IMR-90 (cell line): ENCODE measurements at regions not wholly inside any gene's neighbourhood (a gene's known extent, or its start where the extent isn't known, plus 50 kb on each side); places are given as distances from the start of the nearest gene placed in this dataset.

Experiments used
- ATAC-seq: fragments of 200-7000 bp; cut with Tn5 transposase; 2 replicates; pipeline ENCODE4 v1.9.1; 2020; ENCODE audit warnings: low read depth, mild to moderate bottlenecking, moderate library complexity
- BruUV-seq: library from RNA; stranded (reverse); fragments of 400-500 nt; replicated peaks from 2 replicates; lab custom pipeline; 2021; lab: Mats Ljungman, UMichigan
- CTCF ChIA-PET: fragments of 300-600 bp; formaldehyde crosslinking; extraction: SDS; loops from one replicate; lab custom pipeline; 2021; ENCODE audit warnings: antibody characterized with exemption; lab: Yijun Ruan, JAX
- POLR2A ChIA-PET: fragments of 300-600 bp; sonication (Branson Sonifier 250); formaldehyde crosslinking; loops from one replicate; lab custom pipeline; 2022; ENCODE audit warnings: antibody characterized with exemption; ENCODE audit not compliant: unreplicated experiment; lab: Charles Lee
- DNase-seq: peaks from one replicate; pipeline ENCODE4 v3.0.0; 2013
- H2AFZ ChIP-seq: replicated peaks from 2 replicates; pipeline ENCODE3; 2013; ENCODE audit warnings: low read length, mild to moderate bottlenecking; ENCODE audit not compliant: poor library complexity
- H2AK5ac ChIP-seq: 2 replicates; pipeline ENCODE4 v1.6.1; 2013; ENCODE audit warnings: low read depth, low read length, inconsistent platforms
- H2AK9ac ChIP-seq: replicated peaks from 2 replicates; pipeline ENCODE3; 2013; ENCODE audit warnings: mild to moderate bottlenecking, low read depth, low read length, moderate library complexity; ENCODE audit not compliant: poor library complexity
- H2BK120ac ChIP-seq: 2 replicates; pipeline ENCODE4 v1.6.1; 2013; ENCODE audit warnings: low read depth, low read length, inconsistent platforms
- H2BK15ac ChIP-seq: 3 replicates; pipeline ENCODE4 v1.6.1; 2013; ENCODE audit warnings: low read depth, low read length, inconsistent platforms
- H2BK20ac ChIP-seq: 2 replicates; pipeline ENCODE4 v1.6.1; 2013; ENCODE audit warnings: low read depth, mild to moderate bottlenecking, inconsistent platforms, low read length, moderate library complexity
- H2BK5ac ChIP-seq: 2 replicates; pipeline ENCODE4 v1.6.1; 2013; ENCODE audit warnings: mild to moderate bottlenecking, low read depth, low read length, inconsistent platforms; ENCODE audit not compliant: poor library complexity, severe bottlenecking
- H3K14ac ChIP-seq: replicated peaks from 2 replicates; pipeline ENCODE4 v1.6.1; 2013; ENCODE audit warnings: low read depth, low read length, inconsistent platforms
- H3K18ac ChIP-seq: 2 replicates; pipeline ENCODE4 v1.6.1; 2013; ENCODE audit warnings: low read depth, low read length, control low read depth
- H3K23ac ChIP-seq: 2 replicates; pipeline ENCODE4 v1.6.1; 2013; ENCODE audit warnings: low read depth, low read length, inconsistent platforms
- H3K27ac ChIP-seq: 2 replicates; pipeline ENCODE4 v1.5.1; 2013; ENCODE audit warnings: mild to moderate bottlenecking, control low read depth, low read length; ENCODE audit not compliant: insufficient read depth
- H3K27me3 ChIP-seq: 2 replicates; pipeline ENCODE4 v1.6.1; 2013; ENCODE audit warnings: low read length; ENCODE audit not compliant: control insufficient read depth, insufficient read depth
- H3K36me3 ChIP-seq: 2 replicates; pipeline ENCODE4 v1.6.1; 2013; ENCODE audit warnings: low read length, mixed read lengths; ENCODE audit not compliant: control insufficient read depth, insufficient read depth
- H3K4ac ChIP-seq: 2 replicates; pipeline ENCODE4 v1.6.1; 2013; ENCODE audit warnings: low read depth, low read length, inconsistent platforms
- H3K4me1 ChIP-seq: 2 replicates; pipeline ENCODE4 v1.6.1; 2013; ENCODE audit warnings: low read length, mixed read lengths; ENCODE audit not compliant: control insufficient read depth, insufficient read depth
- H3K4me2 ChIP-seq: 2 replicates; pipeline ENCODE4 v1.6.1; 2013; ENCODE audit warnings: low read depth, mild to moderate bottlenecking, control low read depth, low read length, moderate library complexity
- H3K4me3 ChIP-seq: 2 replicates; pipeline ENCODE4 v1.5.1; 2013; ENCODE audit warnings: low read depth, mild to moderate bottlenecking, control low read depth, low read length, moderate library complexity; ENCODE audit not compliant: insufficient read depth
- H3K56ac ChIP-seq: 2 replicates; pipeline ENCODE4 v1.6.1; 2013; ENCODE audit warnings: low read length, inconsistent platforms; ENCODE audit not compliant: insufficient read depth; ENCODE audit errors: extremely low read depth
- H3K79me1 ChIP-seq, 2 experiments: 2 replicates each; pipeline ENCODE4 v1.6.1; 2013; ENCODE audit warnings: low read length in 2 of 2, inconsistent platforms in 1 of 2, low read depth in 1 of 2
- H3K9ac ChIP-seq: 2 replicates; pipeline ENCODE4 v1.6.1; 2013; ENCODE audit warnings: low read depth, low read length, control low read depth
- H3K9me1 ChIP-seq: 2 replicates; pipeline ENCODE4 v1.6.1; 2013; ENCODE audit warnings: low read length, inconsistent platforms; ENCODE audit not compliant: insufficient read depth
- H3K9me3 ChIP-seq: 2 replicates; pipeline ENCODE4 v1.6.1; 2013; ENCODE audit warnings: low read length; ENCODE audit not compliant: control insufficient read depth, insufficient read depth
- H4K20me1 ChIP-seq: 2 replicates; pipeline ENCODE4 v1.6.1; 2013; ENCODE audit warnings: low read length, inconsistent platforms; ENCODE audit not compliant: insufficient read depth
- H4K5ac ChIP-seq: 2 replicates; pipeline ENCODE4 v1.6.1; 2013; ENCODE audit warnings: mild to moderate bottlenecking, low read depth, low read length, control low read depth
- H4K8ac ChIP-seq, 2 experiments: 2 replicates each; pipeline ENCODE4 v1.6.1; 2013; ENCODE audit warnings: low read depth in 2 of 2, low read length in 2 of 2, control low read depth in 1 of 2, inconsistent platforms in 1 of 2
- H4K91ac ChIP-seq: 2 replicates; pipeline ENCODE4 v1.6.1; 2013; ENCODE audit warnings: low read depth, low read length, inconsistent platforms; ENCODE audit not compliant: insufficient read depth
- BHLHE40 ChIP-seq: fragments of 150-350 bp; IDR thresholded peaks from 2 replicates; pipeline ENCODE4 v1.6.1; 2016; ENCODE audit warnings: mild to moderate bottlenecking, low read depth, low read length
- CEBPB ChIP-seq: IDR thresholded peaks from 2 replicates; pipeline ENCODE4 v1.6.1; 2012; ENCODE audit warnings: low read depth, low read length, improper control_type of control experiment
- CHD1 ChIP-seq: IDR thresholded peaks from 2 replicates; pipeline ENCODE4 v1.6.1; 2012; ENCODE audit warnings: low read depth, low read length, improper control_type of control experiment
- FOS ChIP-seq: fragments of 150-350 bp; IDR thresholded peaks from 2 replicates; pipeline ENCODE4 v1.6.1; 2016; ENCODE audit warnings: low read depth, low read length
- MAFK ChIP-seq: IDR thresholded peaks from 2 replicates; pipeline ENCODE4 v1.6.1; 2012; ENCODE audit warnings: low read depth, low read length, improper control_type of control experiment
- MAZ ChIP-seq: IDR thresholded peaks from 2 replicates; pipeline ENCODE4 v1.6.1; 2012; ENCODE audit warnings: low read depth, mild to moderate bottlenecking, low read length, improper control_type of control experiment, moderate library complexity, borderline replicate concordance
- MXI1 ChIP-seq: IDR thresholded peaks from 2 replicates; pipeline ENCODE4 v1.6.1; 2012; ENCODE audit warnings: low read depth, mild to moderate bottlenecking, low read length, moderate library complexity, borderline replicate concordance
- NFE2L2 ChIP-seq: fragments of 150-350 bp; IDR thresholded peaks from 2 replicates; pipeline ENCODE4 v1.6.1; 2016; ENCODE audit warnings: low read depth, mild to moderate bottlenecking, low read length
- POLR2A ChIP-seq: IDR thresholded peaks from 2 replicates; pipeline ENCODE4 v1.6.1; 2012; ENCODE audit warnings: mild to moderate bottlenecking, low read depth, low read length
- RAD21 ChIP-seq: IDR thresholded peaks from 2 replicates; pipeline ENCODE4 v1.6.1; 2012; ENCODE audit warnings: low read length, improper control_type of control experiment
- RCOR1 ChIP-seq: IDR thresholded peaks from 2 replicates; pipeline ENCODE4 v1.6.1; 2012; ENCODE audit warnings: mild to moderate bottlenecking, low read length, improper control_type of control experiment; ENCODE audit not compliant: insufficient replicate concordance
- RFX5 ChIP-seq: IDR thresholded peaks from 2 replicates; pipeline ENCODE4 v1.8.0; 2012; ENCODE audit warnings: low read depth, mild to moderate bottlenecking, low read length, moderate library complexity
- SMC3 ChIP-seq: fragments of 150-350 bp; IDR thresholded peaks from 2 replicates; pipeline ENCODE4 v1.6.1; 2016; ENCODE audit warnings: low read depth, mild to moderate bottlenecking, antibody characterized with exemption, low read length, moderate library complexity
- WGBS, 2 experiments: methylation state at CpG; one replicate each; pipeline versions ENCODE4 v1.1.5 to v1.1.7; 2013; ENCODE audit warnings: missing lambda C conversion rate in 2 of 2; ENCODE audit not compliant: insufficient read length in 1 of 2; ENCODE audit errors: extremely low coverage in 2 of 2; 5-methylcytosine and 5-hydroxymethylcytosine counted together
- dilution Hi-C: fragments of 300-500 bp; cut with HindIII; formaldehyde crosslinking; loops from one replicate; pipeline ENCODE4 v1.14.3; 2018; ENCODE audit warnings: low sequenced_read_pairs; ENCODE audit not compliant: unreplicated experiment
- in situ Hi-C: fragments of 300-500 bp; cut with MboI; formaldehyde crosslinking; loops from 3 replicates; pipeline ENCODE4 v1.14.3; 2019; ENCODE audit warnings: low sequenced_read_pairs, inconsistent platforms, mixed read lengths
- intact Hi-C: fragments of 100-400 bp; cut with micrococcal nuclease; formaldehyde crosslinking; loops from 2 replicates; pipeline ENCODE4 v1.10.0; 2022
- TF ChIP-seq, protein P1 (sequence below): conservative IDR thresholded peaks from 2 replicates; pipeline ENCODE4 v1.5.1; 2012; ENCODE audit warnings: mild to moderate bottlenecking, low read depth, low read length, improper control_type of control experiment
- TF ChIP-seq, protein P2 (sequence below): fragments of 150-350 bp; IDR thresholded peaks from 2 replicates; pipeline ENCODE4 v1.6.1; 2017; ENCODE audit warnings: mild to moderate bottlenecking, antibody characterized with exemption, low read length, low read depth
- TF ChIP-seq, protein P3 (sequence below): fragments of 150-350 bp; IDR thresholded peaks from 2 replicates; pipeline ENCODE4 v1.6.1; 2016; ENCODE audit warnings: low read depth, mild to moderate bottlenecking, low read length, moderate library complexity, borderline replicate concordance

DNA sequence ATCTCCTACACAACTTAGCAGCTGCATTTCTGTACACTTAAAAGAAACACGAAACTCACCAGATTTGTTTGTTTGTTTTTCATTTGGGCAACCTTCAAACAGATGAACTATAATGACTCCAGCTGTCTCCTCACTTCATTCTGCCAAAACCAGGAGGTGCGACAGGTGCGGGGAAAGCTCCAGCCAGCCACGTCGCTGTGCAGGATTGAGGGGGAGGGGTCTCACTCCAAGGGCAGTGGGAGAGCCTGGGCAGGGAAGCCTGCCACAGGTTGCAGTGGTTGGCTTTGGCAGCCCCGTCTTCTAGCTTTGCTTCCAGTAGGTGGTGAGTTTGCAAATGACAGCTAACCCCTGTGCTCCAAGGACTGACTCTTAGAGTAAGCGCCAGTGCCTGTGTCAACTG lies 215.8 kb downstream of the CEMIP2 start:
- in situ Hi-C loops (no loop called here), dilution Hi-C loops (no loop called here), intact Hi-C loops (no loop called here)
- H3K9me1 ChIP-seq, result no peaks in the 10 kb centered on the region
- ChIA-PET POLR2A (no interaction called here), CTCF (no interaction called here)
- no peaks in the 10 kb centered on the region for H3K4me1 ChIP-seq
- H3K9me3 ChIP-seq, result no peaks in the 10 kb centered on the region
- H3K4me2 ChIP-seq, result no peak overlapping the region
- no peak overlapping the region for H3K14ac ChIP-seq
- H3K56ac ChIP-seq, result no peak overlapping the region
- BruUV-seq, result no TSS peak
- H4K5ac ChIP-seq, result no peak overlapping the region
- no peak overlapping the region for H3K4me3 ChIP-seq
- no peak overlapping the region for H3K4ac ChIP-seq
- no peak overlapping the region for H3K23ac ChIP-seq
- DNase-seq, result no peak
- no CpG with 5 or more reads among the region's 7 CpGs for WGBS, 2 experiments
- no peak overlapping the region for H2BK20ac ChIP-seq
- H3K36me3 ChIP-seq, result no peaks in the 10 kb centered on the region
- no peak overlapping the region for H3K18ac ChIP-seq
- no peak overlapping the region for H2BK15ac ChIP-seq
- no peak overlapping the region for H2BK5ac ChIP-seq
- no peak overlapping the region for H3K27ac ChIP-seq
- no peak overlapping the region for H4K91ac ChIP-seq
- peak overlapping the region; percentile 63 for H2AFZ ChIP-seq
- H3K9ac ChIP-seq, result no peak overlapping the region
- no peak overlapping the region for H4K8ac ChIP-seq
- H4K20me1 ChIP-seq, result no peaks in the 10 kb centered on the region
- H2AK5ac ChIP-seq, result no peak overlapping the region
- TF ChIP-seq RAD21, result no peak
- TF ChIP-seq POLR2A, result no peak
- no peak for TF ChIP-seq CEBPB
- no peak for TF ChIP-seq RCOR1
- TF ChIP-seq, protein P1, sequence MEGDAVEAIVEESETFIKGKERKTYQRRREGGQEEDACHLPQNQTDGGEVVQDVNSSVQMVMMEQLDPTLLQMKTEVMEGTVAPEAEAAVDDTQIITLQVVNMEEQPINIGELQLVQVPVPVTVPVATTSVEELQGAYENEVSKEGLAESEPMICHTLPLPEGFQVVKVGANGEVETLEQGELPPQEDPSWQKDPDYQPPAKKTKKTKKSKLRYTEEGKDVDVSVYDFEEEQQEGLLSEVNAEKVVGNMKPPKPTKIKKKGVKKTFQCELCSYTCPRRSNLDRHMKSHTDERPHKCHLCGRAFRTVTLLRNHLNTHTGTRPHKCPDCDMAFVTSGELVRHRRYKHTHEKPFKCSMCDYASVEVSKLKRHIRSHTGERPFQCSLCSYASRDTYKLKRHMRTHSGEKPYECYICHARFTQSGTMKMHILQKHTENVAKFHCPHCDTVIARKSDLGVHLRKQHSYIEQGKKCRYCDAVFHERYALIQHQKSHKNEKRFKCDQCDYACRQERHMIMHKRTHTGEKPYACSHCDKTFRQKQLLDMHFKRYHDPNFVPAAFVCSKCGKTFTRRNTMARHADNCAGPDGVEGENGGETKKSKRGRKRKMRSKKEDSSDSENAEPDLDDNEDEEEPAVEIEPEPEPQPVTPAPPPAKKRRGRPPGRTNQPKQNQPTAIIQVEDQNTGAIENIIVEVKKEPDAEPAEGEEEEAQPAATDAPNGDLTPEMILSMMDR, result no peak
- no peak for TF ChIP-seq CHD1
- no peak for TF ChIP-seq MAFK
- TF ChIP-seq BHLHE40, result no peak
- no peak for TF ChIP-seq MAZ
- TF ChIP-seq NFE2L2, result no peak
- no peak for TF ChIP-seq FOS
- TF ChIP-seq SMC3, result no peak
- TF ChIP-seq, protein P2, sequence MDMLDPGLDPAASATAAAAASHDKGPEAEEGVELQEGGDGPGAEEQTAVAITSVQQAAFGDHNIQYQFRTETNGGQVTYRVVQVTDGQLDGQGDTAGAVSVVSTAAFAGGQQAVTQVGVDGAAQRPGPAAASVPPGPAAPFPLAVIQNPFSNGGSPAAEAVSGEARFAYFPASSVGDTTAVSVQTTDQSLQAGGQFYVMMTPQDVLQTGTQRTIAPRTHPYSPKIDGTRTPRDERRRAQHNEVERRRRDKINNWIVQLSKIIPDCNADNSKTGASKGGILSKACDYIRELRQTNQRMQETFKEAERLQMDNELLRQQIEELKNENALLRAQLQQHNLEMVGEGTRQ, result no peak
- TF ChIP-seq, protein P3, sequence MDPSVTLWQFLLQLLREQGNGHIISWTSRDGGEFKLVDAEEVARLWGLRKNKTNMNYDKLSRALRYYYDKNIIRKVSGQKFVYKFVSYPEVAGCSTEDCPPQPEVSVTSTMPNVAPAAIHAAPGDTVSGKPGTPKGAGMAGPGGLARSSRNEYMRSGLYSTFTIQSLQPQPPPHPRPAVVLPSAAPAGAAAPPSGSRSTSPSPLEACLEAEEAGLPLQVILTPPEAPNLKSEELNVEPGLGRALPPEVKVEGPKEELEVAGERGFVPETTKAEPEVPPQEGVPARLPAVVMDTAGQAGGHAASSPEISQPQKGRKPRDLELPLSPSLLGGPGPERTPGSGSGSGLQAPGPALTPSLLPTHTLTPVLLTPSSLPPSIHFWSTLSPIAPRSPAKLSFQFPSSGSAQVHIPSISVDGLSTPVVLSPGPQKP, result no peak
- TF ChIP-seq MXI1, result no peak
- no peak for TF ChIP-seq RFX5
- H2AK9ac ChIP-seq, result no peak overlapping the region
- ATAC-seq, result no peak
- no peak overlapping the region for H2BK120ac ChIP-seq
- no peaks in the 10 kb centered on the region for H3K27me3 ChIP-seq
- H3K79me1 ChIP-seq, result no peaks in the 10 kb centered on the region
